IMR-90 (cell line): ENCODE measurements at regions not wholly inside any gene's neighbourhood (a gene's known extent, or its start where the extent isn't known, plus 50 kb on each side); places are given as distances from the start of the nearest gene placed in this dataset.

Source experiments
- ATAC-seq: fragments of 200-7000 bp; cut with Tn5 transposase; 2 replicates; pipeline ENCODE4 v1.9.1; 2020; ENCODE audit warnings: low read depth, mild to moderate bottlenecking, moderate library complexity
- BruUV-seq: library from RNA; stranded (reverse); fragments of 400-500 nt; replicated peaks from 2 replicates; lab custom pipeline; 2021; lab: Mats Ljungman, UMichigan
- CTCF ChIA-PET: fragments of 300-600 bp; formaldehyde crosslinking; extraction: SDS; loops from one replicate; lab custom pipeline; 2021; ENCODE audit warnings: antibody characterized with exemption; lab: Yijun Ruan, JAX
- POLR2A ChIA-PET: fragments of 300-600 bp; sonication (Branson Sonifier 250); formaldehyde crosslinking; loops from one replicate; lab custom pipeline; 2022; ENCODE audit warnings: antibody characterized with exemption; ENCODE audit not compliant: unreplicated experiment; lab: Charles Lee
- DNase-seq: peaks from one replicate; pipeline ENCODE4 v3.0.0; 2013
- H2AFZ ChIP-seq: replicated peaks from 2 replicates; pipeline ENCODE3; 2013; ENCODE audit warnings: low read length, mild to moderate bottlenecking; ENCODE audit not compliant: poor library complexity
- H2AK5ac ChIP-seq: 2 replicates; pipeline ENCODE4 v1.6.1; 2013; ENCODE audit warnings: low read depth, low read length, inconsistent platforms
- H2AK9ac ChIP-seq: replicated peaks from 2 replicates; pipeline ENCODE3; 2013; ENCODE audit warnings: mild to moderate bottlenecking, low read depth, low read length, moderate library complexity; ENCODE audit not compliant: poor library complexity
- H2BK120ac ChIP-seq: 2 replicates; pipeline ENCODE4 v1.6.1; 2013; ENCODE audit warnings: low read depth, low read length, inconsistent platforms
- H2BK15ac ChIP-seq: 3 replicates; pipeline ENCODE4 v1.6.1; 2013; ENCODE audit warnings: low read depth, low read length, inconsistent platforms
- H2BK20ac ChIP-seq: 2 replicates; pipeline ENCODE4 v1.6.1; 2013; ENCODE audit warnings: low read depth, mild to moderate bottlenecking, inconsistent platforms, low read length, moderate library complexity
- H2BK5ac ChIP-seq: 2 replicates; pipeline ENCODE4 v1.6.1; 2013; ENCODE audit warnings: mild to moderate bottlenecking, low read depth, low read length, inconsistent platforms; ENCODE audit not compliant: poor library complexity, severe bottlenecking
- H3K14ac ChIP-seq: replicated peaks from 2 replicates; pipeline ENCODE4 v1.6.1; 2013; ENCODE audit warnings: low read depth, low read length, inconsistent platforms
- H3K18ac ChIP-seq: 2 replicates; pipeline ENCODE4 v1.6.1; 2013; ENCODE audit warnings: low read depth, low read length, control low read depth
- H3K23ac ChIP-seq: 2 replicates; pipeline ENCODE4 v1.6.1; 2013; ENCODE audit warnings: low read depth, low read length, inconsistent platforms
- H3K27ac ChIP-seq: 2 replicates; pipeline ENCODE4 v1.5.1; 2013; ENCODE audit warnings: mild to moderate bottlenecking, control low read depth, low read length; ENCODE audit not compliant: insufficient read depth
- H3K27me3 ChIP-seq: 2 replicates; pipeline ENCODE4 v1.6.1; 2013; ENCODE audit warnings: low read length; ENCODE audit not compliant: control insufficient read depth, insufficient read depth
- H3K36me3 ChIP-seq: 2 replicates; pipeline ENCODE4 v1.6.1; 2013; ENCODE audit warnings: low read length, mixed read lengths; ENCODE audit not compliant: control insufficient read depth, insufficient read depth
- H3K4ac ChIP-seq: 2 replicates; pipeline ENCODE4 v1.6.1; 2013; ENCODE audit warnings: low read depth, low read length, inconsistent platforms
- H3K4me1 ChIP-seq: 2 replicates; pipeline ENCODE4 v1.6.1; 2013; ENCODE audit warnings: low read length, mixed read lengths; ENCODE audit not compliant: control insufficient read depth, insufficient read depth
- H3K4me2 ChIP-seq: 2 replicates; pipeline ENCODE4 v1.6.1; 2013; ENCODE audit warnings: low read depth, mild to moderate bottlenecking, control low read depth, low read length, moderate library complexity
- H3K4me3 ChIP-seq: 2 replicates; pipeline ENCODE4 v1.5.1; 2013; ENCODE audit warnings: low read depth, mild to moderate bottlenecking, control low read depth, low read length, moderate library complexity; ENCODE audit not compliant: insufficient read depth
- H3K56ac ChIP-seq: 2 replicates; pipeline ENCODE4 v1.6.1; 2013; ENCODE audit warnings: low read length, inconsistent platforms; ENCODE audit not compliant: insufficient read depth; ENCODE audit errors: extremely low read depth
- H3K79me1 ChIP-seq, 2 experiments: 2 replicates each; pipeline ENCODE4 v1.6.1; 2013; ENCODE audit warnings: low read length in 2 of 2, inconsistent platforms in 1 of 2, low read depth in 1 of 2
- H3K9ac ChIP-seq: 2 replicates; pipeline ENCODE4 v1.6.1; 2013; ENCODE audit warnings: low read depth, low read length, control low read depth
- H3K9me1 ChIP-seq: 2 replicates; pipeline ENCODE4 v1.6.1; 2013; ENCODE audit warnings: low read length, inconsistent platforms; ENCODE audit not compliant: insufficient read depth
- H3K9me3 ChIP-seq: 2 replicates; pipeline ENCODE4 v1.6.1; 2013; ENCODE audit warnings: low read length; ENCODE audit not compliant: control insufficient read depth, insufficient read depth
- H4K20me1 ChIP-seq: 2 replicates; pipeline ENCODE4 v1.6.1; 2013; ENCODE audit warnings: low read length, inconsistent platforms; ENCODE audit not compliant: insufficient read depth
- H4K5ac ChIP-seq: 2 replicates; pipeline ENCODE4 v1.6.1; 2013; ENCODE audit warnings: mild to moderate bottlenecking, low read depth, low read length, control low read depth
- H4K8ac ChIP-seq, 2 experiments: 2 replicates each; pipeline ENCODE4 v1.6.1; 2013; ENCODE audit warnings: low read depth in 2 of 2, low read length in 2 of 2, control low read depth in 1 of 2, inconsistent platforms in 1 of 2
- H4K91ac ChIP-seq: 2 replicates; pipeline ENCODE4 v1.6.1; 2013; ENCODE audit warnings: low read depth, low read length, inconsistent platforms; ENCODE audit not compliant: insufficient read depth
- FOS ChIP-seq: fragments of 150-350 bp; IDR thresholded peaks from 2 replicates; pipeline ENCODE4 v1.6.1; 2016; ENCODE audit warnings: low read depth, low read length
- MAZ ChIP-seq: IDR thresholded peaks from 2 replicates; pipeline ENCODE4 v1.6.1; 2012; ENCODE audit warnings: low read depth, mild to moderate bottlenecking, low read length, improper control_type of control experiment, moderate library complexity, borderline replicate concordance
- RFX5 ChIP-seq: IDR thresholded peaks from 2 replicates; pipeline ENCODE4 v1.8.0; 2012; ENCODE audit warnings: low read depth, mild to moderate bottlenecking, low read length, moderate library complexity
- WGBS, 2 experiments: methylation state at CpG; one replicate each; pipeline versions ENCODE4 v1.1.5 to v1.1.7; 2013; ENCODE audit warnings: missing lambda C conversion rate in 2 of 2; ENCODE audit not compliant: insufficient read length in 1 of 2; ENCODE audit errors: extremely low coverage in 2 of 2; 5-methylcytosine and 5-hydroxymethylcytosine counted together
- dilution Hi-C: fragments of 300-500 bp; cut with HindIII; formaldehyde crosslinking; loops from one replicate; pipeline ENCODE4 v1.14.3; 2018; ENCODE audit warnings: low sequenced_read_pairs; ENCODE audit not compliant: unreplicated experiment
- in situ Hi-C: fragments of 300-500 bp; cut with MboI; formaldehyde crosslinking; loops from 3 replicates; pipeline ENCODE4 v1.14.3; 2019; ENCODE audit warnings: low sequenced_read_pairs, inconsistent platforms, mixed read lengths
- intact Hi-C: fragments of 100-400 bp; cut with micrococcal nuclease; formaldehyde crosslinking; loops from 2 replicates; pipeline ENCODE4 v1.10.0; 2022

- Histone ChIP-seq H2BK20ac (no peak overlapping the region), H2BK120ac (no peak overlapping the region), H3K79me1 (no peaks in the 10 kb centered on the region), H2AK5ac (no peak overlapping the region), H3K23ac (no peak overlapping the region), H3K4me1 (no peaks in the 10 kb centered on the region), H3K27ac (no peak overlapping the region), H3K4me2 (no peak overlapping the region), H4K91ac (no peak overlapping the region), H3K18ac (no peak overlapping the region), H3K9me1 (no peaks in the 10 kb centered on the region), H2BK15ac (no peak overlapping the region), H4K8ac (no peak overlapping the region), H2AFZ (no peak overlapping the region), H3K27me3 (no peaks in the 10 kb centered on the region), H4K20me1 (no peaks in the 10 kb centered on the region), H3K4ac (no peak overlapping the region), H3K56ac (no peak overlapping the region), H3K36me3 (no peaks in the 10 kb centered on the region), H3K14ac (no peak overlapping the region), H3K9me3 (no peaks in the 10 kb centered on the region), H3K4me3 (no peak overlapping the region), H2AK9ac (no peak overlapping the region), H3K9ac (no peak overlapping the region), H4K5ac (no peak overlapping the region), H2BK5ac (no peak overlapping the region)
- WGBS, 2 experiments: no CpG with 5 or more reads among the region's 3 CpGs
- DNase-seq (no peak), ATAC-seq (no peak)
- POLR2A ChIA-PET: no interaction called here
- no peak for TF ChIP-seq RFX5
- no peak for TF ChIP-seq MAZ
- no peak for TF ChIP-seq FOS
- dilution Hi-C loops (no loop called here), intact Hi-C loops (no loop called here), in situ Hi-C loops (no loop called here)
- BruUV-seq: no TSS peak
- CTCF ChIA-PET: no interaction called here
These were observed 315.7 kb downstream of the INSC start for GRCh38 chr11:15430381-15430780.
